A673 (cell line): ENCODE measurements at regions not wholly inside any gene's neighbourhood (a gene's known extent, or its start where the extent isn't known, plus 50 kb on each side); places are given as distances from the start of the nearest gene placed in this dataset.

Source experiments
- BruUV-seq: library from RNA; stranded (reverse); fragments of 400-500 nt; replicated peaks from 2 replicates; lab custom pipeline; 2021; lab: Mats Ljungman, UMichigan
- CTCF ChIA-PET: fragments of 300-600 bp; sonication (Branson Sonifier 250); formaldehyde crosslinking; loops from one replicate; lab custom pipeline; 2022; ENCODE audit warnings: antibody characterized with exemption; lab: Charles Lee
- POLR2A ChIA-PET: fragments of 300-600 bp; sonication (Branson Sonifier 250); formaldehyde crosslinking; loops from one replicate; lab custom pipeline; 2022; ENCODE audit warnings: antibody characterized with exemption; ENCODE audit not compliant: low non-redundant PET; lab: Charles Lee
- DNase-seq: peaks from one replicate; pipeline ENCODE4 v3.0.0-alpha.2; 2015; ENCODE audit warnings: low spot score
- H3K27ac ChIP-seq: fragments of 200-600 bp; sonication (generic); 2 replicates; pipeline ENCODE4 v1.5.1; 2016; ENCODE audit warnings: mixed run types, low read depth, mild to moderate bottlenecking, mixed read lengths, antibody characterized with exemption, low read length; ENCODE audit not compliant: poor library complexity, severe bottlenecking
- H3K27me3 ChIP-seq: fragments of 200-600 bp; sonication (generic); replicated peaks from 2 replicates; pipeline ENCODE4 v1.6.1; 2017; ENCODE audit warnings: mixed run types, low read depth, mild to moderate bottlenecking, mixed read lengths, antibody characterized with exemption, low read length; ENCODE audit not compliant: insufficient read depth, poor library complexity
- H3K36me3 ChIP-seq: fragments of 200-600 bp; sonication (generic); 2 replicates; pipeline ENCODE4 v1.6.1; 2016; ENCODE audit warnings: mixed run types, mild to moderate bottlenecking, mixed read lengths, antibody characterized with exemption, low read length; ENCODE audit not compliant: insufficient read depth, poor library complexity, severe bottlenecking
- H3K4me1 ChIP-seq: fragments of 200-600 bp; sonication (generic); 2 replicates; pipeline ENCODE4 v1.6.1; 2017; ENCODE audit warnings: mixed run types, mild to moderate bottlenecking, mixed read lengths, antibody characterized with exemption, low read length; ENCODE audit not compliant: insufficient read depth, poor library complexity, severe bottlenecking
- H3K4me3 ChIP-seq: fragments of 200-600 bp; sonication (generic); 2 replicates; pipeline ENCODE4 v1.5.1; 2016; ENCODE audit warnings: low read depth, mixed run types, mild to moderate bottlenecking, mixed read lengths, low read length; ENCODE audit not compliant: poor library complexity, severe bottlenecking
- H3K9me3 ChIP-seq: fragments of 200-600 bp; sonication (generic); 2 replicates; pipeline ENCODE4 v1.6.1; 2016; ENCODE audit warnings: mixed run types, low read depth, mild to moderate bottlenecking, mixed read lengths, antibody characterized with exemption, low read length; ENCODE audit not compliant: poor library complexity, severe bottlenecking
- CTCF ChIP-seq: fragments of 300-800, 200-600 bp; sonication (generic); conservative IDR thresholded peaks from 2 replicates; pipeline ENCODE4 v1.5.1; 2017; ENCODE audit warnings: low read depth, mild to moderate bottlenecking, antibody characterized with exemption, low read length, moderate library complexity, mixed read lengths
- EZH2 ChIP-seq: fragments of 200-600 bp; sonication (generic); IDR thresholded peaks from 2 replicates; pipeline ENCODE4 v1.6.1; 2017; ENCODE audit warnings: borderline replicate concordance, low read depth, mild to moderate bottlenecking, mixed read lengths, antibody characterized with exemption, low read length; ENCODE audit not compliant: poor library complexity, severe bottlenecking
- intact Hi-C: fragments of 100-400 bp; cut with micrococcal nuclease; formaldehyde crosslinking; loops from one replicate; pipeline ENCODE4 v1.10.0; 2022; ENCODE audit not compliant: unreplicated experiment

GRCh38 chr16:6841392-6841791 lies 491.3 kb upstream of the RBFOX1 start:
- DNase-seq, result no peak
- Histone ChIP-seq H3K4me3 (no peak overlapping the region), H3K4me1 (no peaks in the 10 kb centered on the region), H3K36me3 (no peaks in the 10 kb centered on the region), H3K9me3 (no peaks in the 10 kb centered on the region), H3K27ac (no peak overlapping the region), H3K27me3 (no peaks in the 10 kb centered on the region)
- intact Hi-C loops, result no loop called here
- TF ChIP-seq EZH2 (no peak), CTCF (no peak)
- CTCF ChIA-PET, result no interaction called here
- POLR2A ChIA-PET, result no interaction called here
- BruUV-seq, result no TSS peak

- no peaks in the 10 kb centered on the region for H3K36me3 ChIP-seq
- H3K27me3 ChIP-seq, result no peaks in the 10 kb centered on the region
- H3K4me1 ChIP-seq, result no peaks in the 10 kb centered on the region
- H3K4me3 ChIP-seq, result no peak overlapping the region
- no peak for DNase-seq
- ChIA-PET CTCF (no interaction called here), POLR2A (no interaction called here)
- no peak overlapping the region for H3K27ac ChIP-seq
- no peaks in the 10 kb centered on the region for H3K9me3 ChIP-seq
- intact Hi-C loops, result no loop called here
- TF ChIP-seq CTCF, result no peak
- no peak for TF ChIP-seq EZH2
- no TSS peak for BruUV-seq
Observed at GRCh38 chr16:6837722-6838121, 494.9 kb upstream of the RBFOX1 start.

- no peak overlapping the region for H3K4me3 ChIP-seq
- no peak for TF ChIP-seq EZH2
- no peak for TF ChIP-seq CTCF
- H3K27ac ChIP-seq, result no peak overlapping the region
- DNase-seq, result no peak
- H3K4me1 ChIP-seq, result no peaks in the 10 kb centered on the region
- ChIA-PET CTCF (no interaction called here), POLR2A (no interaction called here)
- no TSS peak for BruUV-seq
- no peaks in the 10 kb centered on the region for H3K9me3 ChIP-seq
- H3K27me3 ChIP-seq, result no peaks in the 10 kb centered on the region
- H3K36me3 ChIP-seq, result no peaks in the 10 kb centered on the region
- intact Hi-C loops, result no loop called here
Observed at GRCh38 chr16:6836766-6837165, 495.9 kb upstream of the RBFOX1 start.
